Esophagus muscularis mucosa (tissue), 3 donors: ENCODE measurements at regions not wholly inside any gene's neighbourhood (a gene's known extent, or its start where the extent isn't known, plus 50 kb on each side); places are given as distances from the start of the nearest gene placed in this dataset.

ENCODE experiments used
- CTCF ChIP-seq, 3 experiments: fragments of 200-600 bp in 2 of 3; fragments of 450-650 bp in 1 of 3; sonication (generic) in 2 of 3; IDR thresholded peaks; one replicate each; pipeline ENCODE4 v1.5.1; 2017 to 2019; ENCODE audit warnings: antibody characterized with exemption in 3 of 3, mild to moderate bottlenecking in 2 of 3, moderate library complexity in 1 of 3
- POLR2A ChIP-seq: fragments of 450-650 bp; IDR thresholded peaks from one replicate; pipeline ENCODE4 v1.6.1; 2017; ENCODE audit warnings: antibody characterized with exemption, moderate library complexity, mild to moderate bottlenecking, low read depth

- TF ChIP-seq POLR2A, result no peak
- no peak for TF ChIP-seq CTCF (IDR thresholded peaks at IDR 0.05)
These were observed 146.0 kb upstream of the NUDT12 start for GRCh38 chr5:103708601-103709000.
